Panc1 (cell line): ENCODE measurements at regions not wholly inside any gene's neighbourhood (a gene's known extent, or its start where the extent isn't known, plus 50 kb on each side); places are given as distances from the start of the nearest gene placed in this dataset.

Experiments used
- ATAC-seq: fragments of 200-7000 bp; cut with Tn5 transposase; 2 replicates; pipeline ENCODE4 v1.9.1; 2020; ENCODE audit warnings: mild to moderate bottlenecking, moderate library complexity
- BruUV-seq: library from RNA; stranded (reverse); fragments of 400-500 nt; replicated peaks from 2 replicates; lab custom pipeline; 2021; lab: Mats Ljungman, UMichigan
- CTCF ChIA-PET: fragments of 300-600 bp; sonication (Branson Sonifier 250); formaldehyde crosslinking; loops from one replicate; lab custom pipeline; 2022; ENCODE audit warnings: antibody characterized with exemption; lab: Charles Lee
- POLR2A ChIA-PET: fragments of 300-600 bp; sonication (Branson Sonifier 250); formaldehyde crosslinking; loops from one replicate; lab custom pipeline; 2022; ENCODE audit warnings: antibody characterized with exemption; lab: Charles Lee
- DNase-seq: peaks from one replicate; pipeline ENCODE4 v3.0.0-alpha.2; 2010; ENCODE audit warnings: low read depth, low spot score
- H3K27ac ChIP-seq: 2 replicates; pipeline ENCODE4 v1.5.1; 2011; ENCODE audit warnings: mild to moderate bottlenecking, low read length, inconsistent platforms
- H3K27me3 ChIP-seq: fragments of 200-500 bp; sonication (Bioruptor generic); 2 replicates; pipeline ENCODE4 v1.6.0; 2014; ENCODE audit warnings: low read length, inconsistent platforms; ENCODE audit not compliant: control insufficient read depth, insufficient read depth
- H3K36me3 ChIP-seq: fragments of 200-500 bp; sonication (Bioruptor generic); 2 replicates; pipeline ENCODE4 v1.5.1; 2014; ENCODE audit warnings: inconsistent platforms, mild to moderate bottlenecking, low read length, moderate library complexity; ENCODE audit not compliant: control insufficient read depth, insufficient read depth
- H3K4me1 ChIP-seq: 2 replicates; pipeline ENCODE4 v1.5.1; 2011; ENCODE audit warnings: inconsistent platforms, mild to moderate bottlenecking, low read length, moderate library complexity; ENCODE audit not compliant: control insufficient read depth, insufficient read depth
- H3K4me3 ChIP-seq, 2 experiments: 2 replicates each; pipeline ENCODE4 v1.5.1; 2011 to 2012; ENCODE audit warnings: low read depth in 2 of 2, low read length in 2 of 2, mild to moderate bottlenecking in 2 of 2, inconsistent platforms in 1 of 2, moderate library complexity in 1 of 2
- H3K9me3 ChIP-seq: fragments of 200-500 bp; sonication (Bioruptor generic); 2 replicates; pipeline ENCODE4 v1.5.1; 2014; ENCODE audit warnings: low read depth, mild to moderate bottlenecking, inconsistent platforms, low read length, moderate library complexity; ENCODE audit not compliant: control insufficient read depth, insufficient read depth
- POLR2AphosphoS5 ChIP-seq: IDR thresholded peaks from 2 replicates; pipeline ENCODE4 v1.6.1; 2012; ENCODE audit warnings: mild to moderate bottlenecking, low read depth, low read length, moderate library complexity
- REST ChIP-seq, 2 experiments: IDR thresholded peaks; 2 replicates each; pipeline ENCODE4 v1.6.1; 2011 to 2012; ENCODE audit warnings: low read depth in 2 of 2, control low read depth in 1 of 2, low read length in 1 of 2, mild to moderate bottlenecking in 1 of 2, moderate library complexity in 1 of 2; ENCODE audit not compliant: insufficient read depth in 1 of 2
- SIN3A ChIP-seq: IDR thresholded peaks from 2 replicates; pipeline ENCODE4 v1.6.1; 2012; ENCODE audit warnings: low read depth, mild to moderate bottlenecking, low read length, moderate library complexity, borderline replicate concordance; ENCODE audit not compliant: insufficient read depth
- TCF7L2 ChIP-seq: IDR thresholded peaks from 2 replicates; pipeline ENCODE4 v1.6.1; 2011; ENCODE audit warnings: mild to moderate bottlenecking, low read depth, low read length, inconsistent platforms
- in situ Hi-C: cut with HindIII; loops from 2 replicates; pipeline ENCODE4 v1.10.0; 2016; ENCODE audit warnings: low sequenced_read_pairs, low pct_unique_long_range_greater_than_20kb
- intact Hi-C: fragments of 100-400 bp; cut with micrococcal nuclease; formaldehyde crosslinking; loops from one replicate; pipeline ENCODE4 v1.10.0; 2022; ENCODE audit not compliant: unreplicated experiment
- TF ChIP-seq, protein P1 (sequence below): fragments of 450-650 bp; IDR thresholded peaks from 2 replicates; pipeline ENCODE4 v1.5.1; 2017; ENCODE audit warnings: mild to moderate bottlenecking

- POLR2A ChIA-PET = no interaction called here
- Histone ChIP-seq H3K4me3 (no peak overlapping the region), H3K27me3 (peaks cover 2% of the 10 kb centered on the region), H3K4me1 (no peaks in the 10 kb centered on the region), H3K36me3 (no peaks in the 10 kb centered on the region; the same call in 1 of the 2 replicates), H3K27ac (no peak overlapping the region), H3K9me3 (no peaks in the 10 kb centered on the region)
- in situ Hi-C loops (no loop called here), intact Hi-C loops (no loop called here)
- CTCF ChIA-PET = interaction anchor here (0.7 kb wide), 1 partner anchor 70 kb away, joined by 4 read pairs; no protein-coding TSS in a partner anchor
- ATAC-seq (no peak), DNase-seq (no peak)
- TF ChIP-seq POLR2AphosphoS5 = no peak
- TF ChIP-seq SIN3A = no peak
- TF ChIP-seq TCF7L2 = no peak
- TF ChIP-seq, protein P1, sequence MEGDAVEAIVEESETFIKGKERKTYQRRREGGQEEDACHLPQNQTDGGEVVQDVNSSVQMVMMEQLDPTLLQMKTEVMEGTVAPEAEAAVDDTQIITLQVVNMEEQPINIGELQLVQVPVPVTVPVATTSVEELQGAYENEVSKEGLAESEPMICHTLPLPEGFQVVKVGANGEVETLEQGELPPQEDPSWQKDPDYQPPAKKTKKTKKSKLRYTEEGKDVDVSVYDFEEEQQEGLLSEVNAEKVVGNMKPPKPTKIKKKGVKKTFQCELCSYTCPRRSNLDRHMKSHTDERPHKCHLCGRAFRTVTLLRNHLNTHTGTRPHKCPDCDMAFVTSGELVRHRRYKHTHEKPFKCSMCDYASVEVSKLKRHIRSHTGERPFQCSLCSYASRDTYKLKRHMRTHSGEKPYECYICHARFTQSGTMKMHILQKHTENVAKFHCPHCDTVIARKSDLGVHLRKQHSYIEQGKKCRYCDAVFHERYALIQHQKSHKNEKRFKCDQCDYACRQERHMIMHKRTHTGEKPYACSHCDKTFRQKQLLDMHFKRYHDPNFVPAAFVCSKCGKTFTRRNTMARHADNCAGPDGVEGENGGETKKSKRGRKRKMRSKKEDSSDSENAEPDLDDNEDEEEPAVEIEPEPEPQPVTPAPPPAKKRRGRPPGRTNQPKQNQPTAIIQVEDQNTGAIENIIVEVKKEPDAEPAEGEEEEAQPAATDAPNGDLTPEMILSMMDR = no peak
- TF ChIP-seq REST (IDR thresholded peaks at IDR 0.05; ENCODE audit: insufficient read depth in 1 of 2, low read depth in 2 of 2, low read length in 1 of 2) = no peak
- BruUV-seq = no TSS peak
Observed at GRCh38 chr9:134967547-134967930, 49.8 kb upstream of the FCN1 start.

- in situ Hi-C loops = no loop called here
- CTCF ChIA-PET = interaction anchor here (0.7 kb wide), 1 partner anchor 70 kb away, joined by 4 read pairs; no protein-coding TSS in a partner anchor
- Histone ChIP-seq H3K27ac (no peak overlapping the region), H3K9me3 (no peaks in the 10 kb centered on the region), H3K27me3 (peaks cover 2% of the 10 kb centered on the region), H3K4me3 (no peak overlapping the region), H3K36me3 (no peaks in the 10 kb centered on the region; the same call in 1 of the 2 replicates), H3K4me1 (no peaks in the 10 kb centered on the region)
- DNase-seq (no peak), ATAC-seq (no peak)
- BruUV-seq = no TSS peak
- no peak for TF ChIP-seq POLR2AphosphoS5
- TF ChIP-seq, protein P1 = no peak
- TF ChIP-seq REST (IDR thresholded peaks at IDR 0.05; ENCODE audit: insufficient read depth in 1 of 2, low read depth in 2 of 2, low read length in 1 of 2) = no peak
- TF ChIP-seq TCF7L2 = no peak
- no peak for TF ChIP-seq SIN3A
- intact Hi-C loops = no loop called here
- POLR2A ChIA-PET = no interaction called here
Observed at GRCh38 chr9:134968011-134968822, 50.5 kb upstream of the FCN1 start.
